Panc1 (cell line): ENCODE measurements at regions not wholly inside any gene's neighbourhood (a gene's known extent, or its start where the extent isn't known, plus 50 kb on each side); places are given as distances from the start of the nearest gene placed in this dataset.
A peak's percentile ranks its signal among the peaks of the same experiment; 100 is the strongest.

Experiments
- ATAC-seq: fragments of 200-7000 bp; cut with Tn5 transposase; 2 replicates; pipeline ENCODE4 v1.9.1; 2020; ENCODE audit warnings: mild to moderate bottlenecking, moderate library complexity
- BruUV-seq: library from RNA; stranded (reverse); fragments of 400-500 nt; replicated peaks from 2 replicates; lab custom pipeline; 2021; lab: Mats Ljungman, UMichigan
- CTCF ChIA-PET: fragments of 300-600 bp; sonication (Branson Sonifier 250); formaldehyde crosslinking; loops from one replicate; lab custom pipeline; 2022; ENCODE audit warnings: antibody characterized with exemption; lab: Charles Lee
- POLR2A ChIA-PET: fragments of 300-600 bp; sonication (Branson Sonifier 250); formaldehyde crosslinking; loops from one replicate; lab custom pipeline; 2022; ENCODE audit warnings: antibody characterized with exemption; lab: Charles Lee
- DNase-seq: peaks from one replicate; pipeline ENCODE4 v3.0.0-alpha.2; 2010; ENCODE audit warnings: low read depth, low spot score
- H3K27ac ChIP-seq: 2 replicates; pipeline ENCODE4 v1.5.1; 2011; ENCODE audit warnings: mild to moderate bottlenecking, low read length, inconsistent platforms
- H3K27me3 ChIP-seq: fragments of 200-500 bp; sonication (Bioruptor generic); 2 replicates; pipeline ENCODE4 v1.6.0; 2014; ENCODE audit warnings: low read length, inconsistent platforms; ENCODE audit not compliant: control insufficient read depth, insufficient read depth
- H3K36me3 ChIP-seq: fragments of 200-500 bp; sonication (Bioruptor generic); 2 replicates; pipeline ENCODE4 v1.5.1; 2014; ENCODE audit warnings: inconsistent platforms, mild to moderate bottlenecking, low read length, moderate library complexity; ENCODE audit not compliant: control insufficient read depth, insufficient read depth
- H3K4me1 ChIP-seq: 2 replicates; pipeline ENCODE4 v1.5.1; 2011; ENCODE audit warnings: inconsistent platforms, mild to moderate bottlenecking, low read length, moderate library complexity; ENCODE audit not compliant: control insufficient read depth, insufficient read depth
- H3K4me3 ChIP-seq, 2 experiments: 2 replicates each; pipeline ENCODE4 v1.5.1; 2011 to 2012; ENCODE audit warnings: low read depth in 2 of 2, low read length in 2 of 2, mild to moderate bottlenecking in 2 of 2, inconsistent platforms in 1 of 2, moderate library complexity in 1 of 2
- H3K9me3 ChIP-seq: fragments of 200-500 bp; sonication (Bioruptor generic); 2 replicates; pipeline ENCODE4 v1.5.1; 2014; ENCODE audit warnings: low read depth, mild to moderate bottlenecking, inconsistent platforms, low read length, moderate library complexity; ENCODE audit not compliant: control insufficient read depth, insufficient read depth
- CTCF ChIP-seq: fragments of 450-650 bp; IDR thresholded peaks from 2 replicates; pipeline ENCODE4 v1.5.1; 2017; ENCODE audit warnings: mild to moderate bottlenecking
- POLR2AphosphoS5 ChIP-seq: IDR thresholded peaks from 2 replicates; pipeline ENCODE4 v1.6.1; 2012; ENCODE audit warnings: mild to moderate bottlenecking, low read depth, low read length, moderate library complexity
- REST ChIP-seq, 2 experiments: IDR thresholded peaks; 2 replicates each; pipeline ENCODE4 v1.6.1; 2011 to 2012; ENCODE audit warnings: low read depth in 2 of 2, control low read depth in 1 of 2, low read length in 1 of 2, mild to moderate bottlenecking in 1 of 2, moderate library complexity in 1 of 2; ENCODE audit not compliant: insufficient read depth in 1 of 2
- SIN3A ChIP-seq: IDR thresholded peaks from 2 replicates; pipeline ENCODE4 v1.6.1; 2012; ENCODE audit warnings: low read depth, mild to moderate bottlenecking, low read length, moderate library complexity, borderline replicate concordance; ENCODE audit not compliant: insufficient read depth
- TCF7L2 ChIP-seq: IDR thresholded peaks from 2 replicates; pipeline ENCODE4 v1.6.1; 2011; ENCODE audit warnings: mild to moderate bottlenecking, low read depth, low read length, inconsistent platforms
- in situ Hi-C: cut with HindIII; loops from 2 replicates; pipeline ENCODE4 v1.10.0; 2016; ENCODE audit warnings: low sequenced_read_pairs, low pct_unique_long_range_greater_than_20kb
- intact Hi-C: fragments of 100-400 bp; cut with micrococcal nuclease; formaldehyde crosslinking; loops from one replicate; pipeline ENCODE4 v1.10.0; 2022; ENCODE audit not compliant: unreplicated experiment

GRCh38 chr7:114819616-114820362, 102.1 kb upstream of the MDFIC start:
- no TSS peak for BruUV-seq
- no peak for ATAC-seq
- intact Hi-C loops (no loop called here), in situ Hi-C loops (no loop called here)
- H3K27me3 ChIP-seq: no peaks in the 10 kb centered on the region
- no peak overlapping the region for H3K27ac ChIP-seq
- H3K36me3 ChIP-seq: no peaks in the 10 kb centered on the region
- CTCF ChIA-PET: no interaction called here
- no peaks in the 10 kb centered on the region for H3K9me3 ChIP-seq
- TF ChIP-seq POLR2AphosphoS5 (no peak), TCF7L2 (no peak), REST (IDR thresholded peaks at IDR 0.05; ENCODE audit: insufficient read depth in 1 of 2, low read depth in 2 of 2, low read length in 1 of 2) (no peak), CTCF (no peak), SIN3A (no peak)
- DNase-seq: peak; percentile 85
- no peaks in the 10 kb centered on the region for H3K4me1 ChIP-seq
- H3K4me3 ChIP-seq: no peak overlapping the region
- POLR2A ChIA-PET: no interaction called here

GRCh38 chr7:114821030-114821900, 100.6 kb upstream of the MDFIC start:
- POLR2A ChIA-PET: interaction anchor here (0.6 kb wide), 1 partner anchor 437 kb away, joined by 3 read pairs; no protein-coding TSS in a partner anchor
- BruUV-seq: no TSS peak
- DNase-seq: no peak
- in situ Hi-C loops (no loop called here), intact Hi-C loops (no loop called here)
- TF ChIP-seq REST (IDR thresholded peaks at IDR 0.05; ENCODE audit: insufficient read depth in 1 of 2, low read depth in 2 of 2, low read length in 1 of 2): no peak
- no peak for TF ChIP-seq CTCF
- no peak for TF ChIP-seq SIN3A
- TF ChIP-seq TCF7L2: no peak
- TF ChIP-seq POLR2AphosphoS5: no peak
- Histone ChIP-seq H3K4me1 (no peaks in the 10 kb centered on the region), H3K4me3 (no peak overlapping the region), H3K36me3 (no peaks in the 10 kb centered on the region), H3K27ac (no peak overlapping the region), H3K27me3 (no peaks in the 10 kb centered on the region), H3K9me3 (no peaks in the 10 kb centered on the region)
- CTCF ChIA-PET: no interaction called here
- ATAC-seq: no peak
